RKO (cell line): ENCODE measurements at regions not wholly inside any gene's neighbourhood (a gene's known extent, or its start where the extent isn't known, plus 50 kb on each side); places are given as distances from the start of the nearest gene placed in this dataset.
A peak's percentile ranks its signal among the peaks of the same experiment; 100 is the strongest.

Experiments used
- DNase-seq: peaks from one replicate; pipeline ENCODE4 v3.0.0-alpha.2; 2016; ENCODE audit warnings: low spot score

GRCh38 chr2:78592491-78592890 is 433.0 kb upstream of the REG3G start:
- DNase-seq: no peak

- no peak for DNase-seq
Measured at GRCh38 chr2:78601113-78601512, 424.4 kb upstream of the REG3G start.

GRCh38 chr2:78602862-78603261 is 422.6 kb upstream of the REG3G start:
- no peak for DNase-seq

GRCh38 chr2:78606895-78607294 is 418.6 kb upstream of the REG3G start:
- DNase-seq: no peak

GRCh38 chr2:78614726-78615125 is 410.8 kb upstream of the REG3G start:
- DNase-seq: no peak

- DNase-seq: no peak
Measured at GRCh38 chr2:78615956-78616355, 409.5 kb upstream of the REG3G start.

- DNase-seq: no peak
Measured at GRCh38 chr2:78634425-78634824, 391.1 kb upstream of the REG3G start.

- DNase-seq: peak; percentile 56
Measured at GRCh38 chr2:78644854-78645253, 380.6 kb upstream of the REG3G start.

GRCh38 chr2:78646533-78647364 is 378.8 kb upstream of the REG3G start:
- no peak for DNase-seq

- no peak for DNase-seq
Measured at GRCh38 chr2:78648558-78648957, 376.9 kb upstream of the REG3G start.

- no peak for DNase-seq
Measured at GRCh38 chr2:78654941-78655340, 370.6 kb upstream of the REG3G start.

- DNase-seq: no peak
Measured at GRCh38 chr2:78676921-78677696, 348.4 kb upstream of the REG3G start.

- no peak for DNase-seq
Measured at GRCh38 chr2:78677774-78678173, 347.7 kb upstream of the REG3G start.

- DNase-seq: no peak
Measured at GRCh38 chr2:78681386-78681785, 344.1 kb upstream of the REG3G start.

- DNase-seq: no peak
Measured at GRCh38 chr2:78682781-78683180, 342.7 kb upstream of the REG3G start.

- no peak for DNase-seq
Measured at GRCh38 chr2:78686625-78687153, 338.8 kb upstream of the REG3G start.

GRCh38 chr2:78699696-78700095 is 325.8 kb upstream of the REG3G start:
- no peak for DNase-seq

- DNase-seq: no peak
Measured at GRCh38 chr2:78701546-78701945, 324.0 kb upstream of the REG3G start.

GRCh38 chr2:78707776-78708386 is 317.6 kb upstream of the REG3G start:
- no peak for DNase-seq

GRCh38 chr2:78710632-78711375 is 314.7 kb upstream of the REG3G start:
- DNase-seq: no peak

GRCh38 chr2:78715293-78715692 is 310.2 kb upstream of the REG3G start:
- no peak for DNase-seq

GRCh38 chr2:78718024-78718423 is 307.5 kb upstream of the REG3G start:
- no peak for DNase-seq
